PC-9 (cell line): ENCODE measurements at regions not wholly inside any gene's neighbourhood (a gene's known extent, or its start where the extent isn't known, plus 50 kb on each side); places are given as distances from the start of the nearest gene placed in this dataset.

Experiments
- CTCF ChIP-seq: fragments of 200-600 bp; sonication (generic); conservative IDR thresholded peaks from 2 replicates; pipeline ENCODE4 v1.6.1; 2017; ENCODE audit warnings: mixed run types, antibody characterized with exemption, mild to moderate bottlenecking, moderate library complexity
- EZH2 ChIP-seq: fragments of 200-600 bp; sonication (generic); IDR thresholded peaks from 2 replicates; pipeline ENCODE4 v1.8.0; 2017; ENCODE audit warnings: antibody characterized with exemption, low read depth

- TF ChIP-seq CTCF (no peak), EZH2 (no peak)
These were observed 151.0 kb downstream of the SLC38A4 start for GRCh38 chr12:46674800-46675199.
